ENCODE measurements at regions not wholly inside any gene's neighbourhood (a gene's known extent, or its start where the extent isn't known, plus 50 kb on each side); places are given as distances from the start of the nearest gene placed in this dataset.

GRCh38 chr9:19701274-19701673, 87.6 kb downstream of the SLC24A2 start:
- Histone ChIP-seq H2BK15ac (ENCODE audit: low read depth, low read length) (no peak overlapping the region), H4K20me1 (ENCODE audit: control insufficient read depth, insufficient read depth, insufficient read length) (no peaks in the 10 kb centered on the region), H4K8ac (replicated peaks; ENCODE audit: insufficient read length, low read depth, low read length) (no peak overlapping the region), H3K23ac (ENCODE audit: insufficient read length, low read depth, low read length) (no peak overlapping the region), H2BK120ac (ENCODE audit: low read depth, low read length, poor library complexity, severe bottlenecking) (no peak overlapping the region), H3K27me3 (ENCODE audit: insufficient read depth, low read length) (no peaks in the 10 kb centered on the region), H2AFZ (ENCODE audit: low read length) (no peak overlapping the region), H3K4me2 (ENCODE audit: insufficient read depth, insufficient read length, low read length) (no peak overlapping the region), H2BK20ac (ENCODE audit: low read depth, low read length, poor library complexity, severe bottlenecking) (no peak overlapping the region), H3K27ac (ENCODE audit: insufficient read length, low read depth, low read length) (no peak overlapping the region), H3K4me1 (ENCODE audit: insufficient read depth, low read length) (peaks cover 20% of the 10 kb centered on the region), H2BK5ac (ENCODE audit: insufficient read length, low read length) (no peak overlapping the region), H4K91ac (ENCODE audit: insufficient read length, low read depth, low read length) (no peak overlapping the region), H3K79me1 (ENCODE audit: insufficient read depth, low read depth, low read length, poor library complexity, severe bottlenecking) (no peaks in the 10 kb centered on the region), H3T11ph (ENCODE audit: low read length) (no peak overlapping the region), H3K23me2 (ENCODE audit: insufficient read length, low read depth, low read length, poor library complexity, severe bottlenecking) (no peaks in the 10 kb centered on the region), H4K5ac (ENCODE audit: insufficient read length, low read depth, low read length) (no peak overlapping the region), H3K9ac (ENCODE audit: extremely low read depth, insufficient read length, low read length) (no peak overlapping the region), H2BK12ac (ENCODE audit: insufficient read length, low read depth, low read length) (no peak overlapping the region), H3K56ac (ENCODE audit: insufficient read length, low read depth, low read length) (no peak overlapping the region), H3K4ac (ENCODE audit: low read depth, low read length) (no peak overlapping the region), H2AK5ac (ENCODE audit: insufficient read length, low read length) (no peak overlapping the region), H3K18ac (ENCODE audit: insufficient read length, low read depth, low read length) (no peak overlapping the region), H3K9me3 (ENCODE audit: control insufficient read depth, low read depth, low read length) (peaks cover 2% of the 10 kb centered on the region), H3K14ac (ENCODE audit: insufficient read depth, low read length) (no peak overlapping the region), H3K79me2 (ENCODE audit: insufficient read depth, low read length) (no peaks in the 10 kb centered on the region)
- Mint-ChIP-seq H3K4me3 (no peak overlapping the region), H3K9me3 (peaks cover 1 to 5% of the 10 kb centered on the region in 2 experiments; a peak in 4 of 5 replicates), H3K36me3 (ENCODE audit: insufficient read depth in 1 of 3, low read depth in 3 of 3) (peaks cover 2 to 3% (median 3%) of the 10 kb centered on the region in 3 experiments), H3K27me3 (ENCODE audit: low read depth) (no peaks in the 10 kb centered on the region), H3K4me1 (peaks cover 61 to 64% of the 10 kb centered on the region in 2 experiments), H3K27ac (peak overlapping the region; percentile 4 to 73 (median 69); a peak in 5 of 7 replicates)
- no peak for DNase-seq
- WGBS (ENCODE audit: extremely low coverage, insufficient read length, low lambda C conversion rate): no CpG with 5 or more reads among the region's 6 CpGs
- no peak for TF ChIP-seq CTCF (conservative IDR thresholded peaks at IDR 0.05)
